ENCODE measurements at regions not wholly inside any gene's neighbourhood (a gene's known extent, or its start where the extent isn't known, plus 50 kb on each side); places are given as distances from the start of the nearest gene placed in this dataset.
A peak's percentile ranks its signal among the peaks of the same experiment; 100 is the strongest.

- no peak for DNase-seq
These were observed 262.8 kb upstream of the CHST9 start for GRCh38 chr18:27447930-27448329.

- DNase-seq: no peak
These were observed 262.4 kb upstream of the CHST9 start for GRCh38 chr18:27447451-27447881.

- no peak for DNase-seq
These were observed 245.5 kb upstream of the CHST9 start for GRCh38 chr18:27430595-27430994.

GRCh38 chr18:27428716-27429475 is 243.8 kb upstream of the CHST9 start:
- no peak for DNase-seq

GRCh38 chr18:27428120-27428519 is 243.0 kb upstream of the CHST9 start:
- DNase-seq: no peak

GRCh38 chr18:27423581-27423980 is 238.5 kb upstream of the CHST9 start:
- DNase-seq: no peak

GRCh38 chr18:27419646-27420045 is 234.5 kb upstream of the CHST9 start:
- DNase-seq: no peak

- no peak for DNase-seq
These were observed 230.4 kb upstream of the CHST9 start for GRCh38 chr18:27415495-27415894.

GRCh38 chr18:27414682-27415081 is 229.6 kb upstream of the CHST9 start:
- no peak for DNase-seq

GRCh38 chr18:27413495-27414401 is 228.6 kb upstream of the CHST9 start:
- peak; percentile 79 for DNase-seq

- DNase-seq: no peak
These were observed 227.4 kb upstream of the CHST9 start for GRCh38 chr18:27412556-27412955.

GRCh38 chr18:27411911-27412310 is 226.8 kb upstream of the CHST9 start:
- DNase-seq: peak; percentile 12

GRCh38 chr18:27411013-27411412 is 225.9 kb upstream of the CHST9 start:
- DNase-seq: no peak

- DNase-seq: no peak
These were observed 219.7 kb upstream of the CHST9 start for GRCh38 chr18:27404855-27405254.

- no peak for DNase-seq
These were observed 214.9 kb upstream of the CHST9 start for GRCh38 chr18:27400001-27400400.

- no peak for DNase-seq
These were observed 210.6 kb upstream of the CHST9 start for GRCh38 chr18:27395752-27396151.

GRCh38 chr18:27394687-27395086 is 209.6 kb upstream of the CHST9 start:
- DNase-seq: no peak

GRCh38 chr18:27382567-27383216 is 197.6 kb upstream of the CHST9 start:
- peak; percentile 55 for DNase-seq

- DNase-seq: no peak
These were observed 193.5 kb upstream of the CHST9 start for GRCh38 chr18:27378431-27379095.

- DNase-seq: no peak
These were observed 192.1 kb upstream of the CHST9 start for GRCh38 chr18:27377251-27377650.

GRCh38 chr18:27372386-27372785 is 187.3 kb upstream of the CHST9 start:
- DNase-seq: no peak

GRCh38 chr18:27366665-27367064 is 181.6 kb upstream of the CHST9 start:
- DNase-seq: no peak

GRCh38 chr18:27366151-27366550 is 181.0 kb upstream of the CHST9 start:
- DNase-seq: no peak

Data from hindlimb muscle (tissue), 1 donor.